Skeletal muscle satellite cell (primary cell): ENCODE measurements at regions not wholly inside any gene's neighbourhood (a gene's known extent, or its start where the extent isn't known, plus 50 kb on each side); places are given as distances from the start of the nearest gene placed in this dataset.
"Not testable (repeated sequence)": the region's sequence is repeated elsewhere in the genome, so short reads cannot be mapped to it uniquely, and the experiment has no call there.

ENCODE experiments used
- H3K27me3 ChIP-seq: 2 replicates; pipeline ENCODE4 v1.7.0; 2013; ENCODE audit warnings: low read length; ENCODE audit not compliant: control insufficient read depth, insufficient read depth
- H3K36me3 ChIP-seq: 2 replicates; pipeline ENCODE4 v1.7.0; 2013; ENCODE audit warnings: mild to moderate bottlenecking, control low read depth, low read length; ENCODE audit not compliant: insufficient read depth
- H3K4me1 ChIP-seq: 2 replicates; pipeline ENCODE4 v1.7.0; 2013; ENCODE audit warnings: low read length; ENCODE audit not compliant: control insufficient read depth, insufficient read depth
- H3K4me2 ChIP-seq: 2 replicates; pipeline ENCODE4 v1.7.0; 2013; ENCODE audit warnings: mild to moderate bottlenecking, low read length
- H3K4me3 ChIP-seq: 2 replicates; pipeline ENCODE4 v1.7.0; 2013; ENCODE audit warnings: low read length
- H3K9ac ChIP-seq: 2 replicates; pipeline ENCODE4 v1.7.0; 2013; ENCODE audit warnings: mild to moderate bottlenecking, low read depth, low read length, moderate library complexity
- H3K9me3 ChIP-seq: replicated peaks from 2 replicates; pipeline ENCODE4 v1.7.0; 2013; ENCODE audit warnings: mild to moderate bottlenecking, control low read depth, low read length

DNA sequence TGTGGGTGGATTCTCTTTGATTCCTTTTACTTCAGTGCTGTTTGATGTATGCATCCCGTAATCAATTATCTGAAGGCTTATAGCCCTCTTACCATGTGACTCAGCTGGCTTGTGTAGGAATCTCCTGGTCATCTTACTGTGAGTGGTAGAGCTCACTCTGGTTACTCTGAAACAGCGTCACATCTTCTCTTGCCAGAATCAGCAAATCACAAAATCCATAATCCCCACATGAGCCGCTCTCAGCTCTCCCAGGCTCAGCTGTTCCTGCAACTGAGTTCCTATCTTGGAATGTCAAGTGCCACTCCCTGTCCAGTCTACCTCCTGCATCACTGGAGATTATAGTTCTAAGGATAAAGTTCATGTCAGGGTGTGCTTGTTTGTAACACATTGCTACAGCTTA, 278.0 kb downstream of the FBXO8 start:
- no peak overlapping the region for H3K9ac ChIP-seq
- peaks cover 2% of the 10 kb centered on the region for H3K27me3 ChIP-seq
- H3K4me1 ChIP-seq: no peaks in the 10 kb centered on the region
- no peaks in the 10 kb centered on the region for H3K9me3 ChIP-seq
- no peak overlapping the region for H3K4me3 ChIP-seq
- H3K4me2 ChIP-seq: no peak overlapping the region
- no peaks in the 10 kb centered on the region for H3K36me3 ChIP-seq

DNA sequence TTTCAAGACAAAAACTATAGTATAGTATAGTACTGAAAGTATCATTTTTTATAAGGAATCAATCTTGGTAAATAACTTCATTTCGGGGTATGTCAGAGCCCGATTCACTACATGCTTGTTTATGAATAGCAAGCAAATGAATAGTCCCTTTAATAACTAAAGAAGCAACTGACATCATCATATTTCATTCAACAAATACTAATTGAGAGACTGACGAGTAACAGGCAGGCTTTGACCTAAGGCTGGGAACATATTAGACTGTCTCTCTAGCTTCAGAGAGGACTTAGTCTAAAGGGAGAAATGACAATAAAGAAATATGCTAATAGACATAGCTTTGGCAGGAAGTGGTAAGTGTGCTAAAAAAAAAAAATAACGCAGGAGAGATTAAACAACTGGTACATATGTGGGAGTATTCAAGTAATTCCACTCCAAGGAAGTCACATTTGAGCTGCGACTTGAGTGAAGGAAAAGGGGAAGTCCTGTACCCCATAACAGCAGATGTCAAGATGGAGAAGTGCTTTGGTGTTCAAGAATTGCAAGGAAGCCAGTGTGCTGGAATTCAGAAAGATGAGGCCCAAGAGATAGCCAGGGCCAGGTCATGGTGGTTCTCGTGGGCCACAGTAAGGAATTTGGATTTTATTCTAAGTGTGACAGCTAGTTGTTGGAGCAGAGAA, 284.9 kb downstream of the FBXO8 start:
- Histone ChIP-seq H3K4me1 (no peaks in the 10 kb centered on the region), H3K9me3 (no peaks in the 10 kb centered on the region), H3K36me3 (no peaks in the 10 kb centered on the region), H3K9ac (no peak overlapping the region), H3K4me3 (no peak overlapping the region), H3K27me3 (no peaks in the 10 kb centered on the region), H3K4me2 (no peak overlapping the region)

DNA sequence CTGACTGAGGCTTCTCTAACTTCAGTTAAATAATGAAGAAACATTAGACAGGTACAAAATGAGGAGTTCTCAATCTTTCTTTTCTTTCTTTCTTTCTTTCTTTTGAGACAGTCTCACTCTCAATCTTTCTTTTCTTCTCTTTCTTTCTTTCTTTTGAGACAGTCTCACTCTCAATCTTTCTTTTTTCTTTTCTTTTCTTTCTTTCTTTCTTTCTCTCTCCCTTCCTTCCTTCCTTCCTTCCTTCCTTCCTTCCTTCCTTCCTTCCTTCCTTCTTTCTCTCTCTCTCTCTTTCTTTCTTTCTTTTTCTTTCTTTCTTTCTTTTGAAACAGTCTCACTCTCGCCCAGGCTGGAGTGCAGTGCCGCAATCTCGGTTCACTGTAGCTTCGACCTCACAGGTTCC, 287.7 kb downstream of the FBXO8 start:
- not testable (repeated sequence) for H3K27me3 ChIP-seq, H3K9me3 ChIP-seq, H3K4me3 ChIP-seq, H3K4me1 ChIP-seq, H3K4me2 ChIP-seq, H3K36me3 ChIP-seq, H3K9ac ChIP-seq

- H3K4me3 ChIP-seq: no peak overlapping the region
- H3K36me3 ChIP-seq: no peaks in the 10 kb centered on the region
- H3K4me1 ChIP-seq: no peaks in the 10 kb centered on the region
- no peak overlapping the region for H3K4me2 ChIP-seq
- H3K9me3 ChIP-seq: no peaks in the 10 kb centered on the region
- H3K9ac ChIP-seq: no peak overlapping the region
- no peaks in the 10 kb centered on the region for H3K27me3 ChIP-seq
Measured at GRCh38 chr4:173991814-173992213, 291.7 kb downstream of the FBXO8 start.

DNA sequence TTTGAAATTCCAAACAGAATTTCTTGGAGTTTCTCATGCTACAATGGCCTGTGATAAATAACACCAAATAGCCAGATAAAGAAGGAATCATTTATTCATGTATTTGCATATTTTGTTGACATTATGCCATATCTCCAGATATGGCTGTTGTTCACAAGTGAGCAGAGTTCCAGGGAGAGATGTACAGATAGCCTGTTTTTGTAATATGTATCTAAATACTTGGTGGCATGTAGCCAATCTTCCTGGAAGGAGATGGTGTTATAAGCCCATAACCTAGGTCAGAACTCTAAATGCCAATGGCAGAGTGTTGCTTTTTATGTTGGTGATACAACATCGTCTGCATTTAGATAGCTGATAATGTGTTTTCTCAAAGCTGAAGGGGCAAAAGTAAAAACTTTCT, 292.2 kb downstream of the FBXO8 start:
- H3K4me1 ChIP-seq: no peaks in the 10 kb centered on the region
- no peaks in the 10 kb centered on the region for H3K27me3 ChIP-seq
- no peak overlapping the region for H3K4me3 ChIP-seq
- H3K36me3 ChIP-seq: no peaks in the 10 kb centered on the region
- H3K4me2 ChIP-seq: no peak overlapping the region
- H3K9me3 ChIP-seq: no peaks in the 10 kb centered on the region
- no peak overlapping the region for H3K9ac ChIP-seq

GRCh38 chr4:173990869-173991210, 292.6 kb downstream of the FBXO8 start:
- no peaks in the 10 kb centered on the region for H3K36me3 ChIP-seq
- no peaks in the 10 kb centered on the region for H3K4me1 ChIP-seq
- H3K9ac ChIP-seq: no peak overlapping the region
- H3K27me3 ChIP-seq: no peaks in the 10 kb centered on the region
- no peak overlapping the region for H3K4me2 ChIP-seq
- H3K9me3 ChIP-seq: no peaks in the 10 kb centered on the region
- H3K4me3 ChIP-seq: no peak overlapping the region

GRCh38 chr4:173990126-173990868, 293.2 kb downstream of the FBXO8 start:
- Histone ChIP-seq H3K27me3 (no peaks in the 10 kb centered on the region), H3K4me3 (no peak overlapping the region), H3K9me3 (no peaks in the 10 kb centered on the region)

GRCh38 chr4:173963523-173963922, 319.9 kb downstream of the FBXO8 start:
- H3K4me3 ChIP-seq, H3K9ac ChIP-seq, H3K4me1 ChIP-seq, H3K36me3 ChIP-seq, H3K27me3 ChIP-seq, H3K9me3 ChIP-seq, H3K4me2 ChIP-seq: not testable (repeated sequence)

More at GRCh38 chr4:173990126-173990868, 293.2 kb downstream of the FBXO8 start:
- H3K9ac ChIP-seq: no peak overlapping the region
- H3K4me2 ChIP-seq: no peak overlapping the region
- H3K4me1 ChIP-seq: no peaks in the 10 kb centered on the region
- H3K36me3 ChIP-seq: no peaks in the 10 kb centered on the region

- Histone ChIP-seq H3K4me3 (no peak overlapping the region), H3K4me2 (no peak overlapping the region), H3K27me3 (no peaks in the 10 kb centered on the region), H3K36me3 (no peaks in the 10 kb centered on the region), H3K9me3 (no peaks in the 10 kb centered on the region), H3K9ac (no peak overlapping the region), H3K4me1 (no peaks in the 10 kb centered on the region)
Measured at GRCh38 chr4:173960398-173960797, 323.1 kb downstream of the FBXO8 start.

DNA sequence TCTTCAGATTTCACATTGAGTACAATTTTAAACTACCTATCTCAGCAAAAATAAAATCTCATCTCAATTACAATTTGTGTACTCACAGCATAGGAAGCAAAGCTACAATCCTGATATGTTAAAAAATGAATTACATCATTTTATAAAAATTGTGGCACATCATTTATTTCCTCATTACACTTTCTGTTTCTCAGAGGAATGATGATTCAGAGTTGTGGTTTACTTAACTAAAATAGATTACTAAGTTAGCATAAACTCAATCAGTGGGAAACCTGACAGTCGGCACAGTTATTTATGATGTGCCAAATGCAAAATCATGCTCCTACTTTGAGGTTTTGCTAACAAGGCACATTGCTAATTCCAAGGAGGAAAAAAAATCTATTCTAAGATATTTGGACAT, 325.0 kb downstream of the FBXO8 start:
- H3K36me3 ChIP-seq: no peaks in the 10 kb centered on the region
- H3K4me1 ChIP-seq: no peaks in the 10 kb centered on the region
- H3K9me3 ChIP-seq: no peaks in the 10 kb centered on the region
- no peaks in the 10 kb centered on the region for H3K27me3 ChIP-seq
- H3K9ac ChIP-seq: no peak overlapping the region
- no peak overlapping the region for H3K4me2 ChIP-seq
- H3K4me3 ChIP-seq: no peak overlapping the region

GRCh38 chr4:173943547-173943946, 339.9 kb downstream of the FBXO8 start:
- no peak overlapping the region for H3K4me2 ChIP-seq
- H3K27me3 ChIP-seq: peaks cover 9% of the 10 kb centered on the region
- no peaks in the 10 kb centered on the region for H3K4me1 ChIP-seq
- no peak overlapping the region for H3K4me3 ChIP-seq
- H3K9me3 ChIP-seq: no peaks in the 10 kb centered on the region
- no peak overlapping the region for H3K9ac ChIP-seq
- no peaks in the 10 kb centered on the region for H3K36me3 ChIP-seq

- peaks cover 6% of the 10 kb centered on the region for H3K4me1 ChIP-seq
- no peak overlapping the region for H3K4me3 ChIP-seq
- H3K4me2 ChIP-seq: no peak overlapping the region
- H3K9ac ChIP-seq: no peak overlapping the region
- no peaks in the 10 kb centered on the region for H3K27me3 ChIP-seq
- H3K9me3 ChIP-seq: no peaks in the 10 kb centered on the region
- no peaks in the 10 kb centered on the region for H3K36me3 ChIP-seq
Measured at GRCh38 chr4:173940146-173940545, 343.3 kb downstream of the FBXO8 start.
